ENCODE measurements at regions not wholly inside any gene's neighbourhood (a gene's known extent, or its start where the extent isn't known, plus 50 kb on each side); places are given as distances from the start of the nearest gene placed in this dataset.

GRCh38 chr3:72459588-72459987 lies 388.7 kb downstream of the SHQ1 start:
- Mint-ChIP-seq H3K4me1 (peaks cover 2% of the 10 kb centered on the region), H3K4me3 (no peak overlapping the region), H3K27me3 (peaks cover 15% of the 10 kb centered on the region), H3K9me3 (no peaks in the 10 kb centered on the region), H3K36me3 (ENCODE audit: low read depth) (no peaks in the 10 kb centered on the region), H3K27ac (no peak overlapping the region)
- no peak for TF ChIP-seq CTCF (IDR thresholded peaks at IDR 0.05)
- ChIA-PET CTCF (no interaction called here), POLR2A (no interaction called here)
- DNase-seq (no peak), ATAC-seq (ENCODE audit: low read depth) (no peak)
- intact Hi-C loops (cut with micrococcal nuclease) = no loop called here

GRCh38 chr3:72458375-72458774 lies 389.9 kb downstream of the SHQ1 start:
- ATAC-seq (ENCODE audit: low read depth) = no peak

GRCh38 chr3:72454441-72454840 lies 393.8 kb downstream of the SHQ1 start:
- peaks cover 29% of the 10 kb centered on the region for H3K27me3 Mint-ChIP-seq
- peaks cover 2% of the 10 kb centered on the region for H3K4me1 Mint-ChIP-seq
- H3K36me3 Mint-ChIP-seq (ENCODE audit: low read depth) = no peaks in the 10 kb centered on the region
- intact Hi-C loops (cut with micrococcal nuclease) = no loop called here
- CTCF ChIA-PET = no interaction called here
- no peak overlapping the region for H3K27ac Mint-ChIP-seq
- TF ChIP-seq CTCF (IDR thresholded peaks at IDR 0.05) = no peak
- no peak overlapping the region for H3K4me3 Mint-ChIP-seq
- no peaks in the 10 kb centered on the region for H3K9me3 Mint-ChIP-seq
- DNase-seq (no peak), ATAC-seq (ENCODE audit: low read depth) (no peak)
- POLR2A ChIA-PET = no interaction called here

More at GRCh38 chr3:72458375-72458774, 389.9 kb downstream of the SHQ1 start:
- intact Hi-C loops (cut with micrococcal nuclease) = no loop called here
- Mint-ChIP-seq H3K27me3 (peaks cover 15% of the 10 kb centered on the region), H3K4me3 (no peak overlapping the region), H3K27ac (no peak overlapping the region), H3K4me1 (peaks cover 2% of the 10 kb centered on the region), H3K9me3 (no peaks in the 10 kb centered on the region), H3K36me3 (ENCODE audit: low read depth) (no peaks in the 10 kb centered on the region)
- DNase-seq = no peak
- POLR2A ChIA-PET = no interaction called here
- CTCF ChIA-PET = no interaction called here
- no peak for TF ChIP-seq CTCF (IDR thresholded peaks at IDR 0.05)

GRCh38 chr3:72453706-72454105 lies 394.5 kb downstream of the SHQ1 start:
- DNase-seq = no peak
- intact Hi-C loops (cut with micrococcal nuclease) = no loop called here
- peaks cover 2% of the 10 kb centered on the region for H3K4me1 Mint-ChIP-seq
- H3K4me3 Mint-ChIP-seq = no peak overlapping the region
- H3K36me3 Mint-ChIP-seq (ENCODE audit: low read depth) = no peaks in the 10 kb centered on the region
- no peak overlapping the region for H3K27ac Mint-ChIP-seq
- no peak for ATAC-seq (ENCODE audit: low read depth)
- peaks cover 31% of the 10 kb centered on the region for H3K27me3 Mint-ChIP-seq
- POLR2A ChIA-PET = no interaction called here
- TF ChIP-seq CTCF (IDR thresholded peaks at IDR 0.05) = no peak
- CTCF ChIA-PET = no interaction called here
- no peaks in the 10 kb centered on the region for H3K9me3 Mint-ChIP-seq

GRCh38 chr3:72452745-72453144 lies 395.5 kb downstream of the SHQ1 start:
- intact Hi-C loops (cut with micrococcal nuclease) = no loop called here
- TF ChIP-seq CTCF (IDR thresholded peaks at IDR 0.05) = no peak
- no peaks in the 10 kb centered on the region for H3K9me3 Mint-ChIP-seq
- POLR2A ChIA-PET = no interaction called here
- DNase-seq = no peak
- peaks cover 4% of the 10 kb centered on the region for H3K4me1 Mint-ChIP-seq
- no peak for ATAC-seq (ENCODE audit: low read depth)
- no peak overlapping the region for H3K27ac Mint-ChIP-seq
- H3K4me3 Mint-ChIP-seq = no peak overlapping the region
- H3K36me3 Mint-ChIP-seq (ENCODE audit: low read depth) = no peaks in the 10 kb centered on the region
- CTCF ChIA-PET = no interaction called here
- H3K27me3 Mint-ChIP-seq = peaks cover 28% of the 10 kb centered on the region
